HG03175 (cell line): ENCODE measurements at regions not wholly inside any gene's neighbourhood (a gene's known extent, or its start where the extent isn't known, plus 50 kb on each side); places are given as distances from the start of the nearest gene placed in this dataset.
"Not testable (repeated sequence)": the region's sequence is repeated elsewhere in the genome, so short reads cannot be mapped to it uniquely, and the experiment has no call there.

Source experiments
- ATAC-seq: cut with Tn5 transposase; IDR thresholded peaks from one replicate; pipeline ENCODE4 v1.9.1; 2021; ENCODE audit warnings: mild to moderate bottlenecking, moderate library complexity; ENCODE audit not compliant: unreplicated experiment

GRCh38 chr14:83912032-83912642, 1617.8 kb upstream of the FLRT2 start:
- ATAC-seq, result no peak

GRCh38 chr14:83913476-83913875, 1616.5 kb upstream of the FLRT2 start:
- no peak for ATAC-seq

- ATAC-seq, result no peak
These were observed 1611.4 kb upstream of the FLRT2 start for GRCh38 chr14:83918546-83918945.

- not testable (repeated sequence) for ATAC-seq
These were observed 1610.3 kb upstream of the FLRT2 start for GRCh38 chr14:83919675-83920074.

GRCh38 chr14:83923842-83924241, 1606.1 kb upstream of the FLRT2 start:
- ATAC-seq, result no peak

- no peak for ATAC-seq
These were observed 1605.7 kb upstream of the FLRT2 start for GRCh38 chr14:83924259-83924658.

GRCh38 chr14:83940253-83940652, 1589.7 kb upstream of the FLRT2 start:
- ATAC-seq, result no peak

GRCh38 chr14:83958359-83958758, 1571.6 kb upstream of the FLRT2 start:
- ATAC-seq, result no peak

- no peak for ATAC-seq
These were observed 1569.0 kb upstream of the FLRT2 start for GRCh38 chr14:83960832-83961512.

- ATAC-seq, result no peak
These were observed 1559.9 kb upstream of the FLRT2 start for GRCh38 chr14:83969998-83970397.

GRCh38 chr14:83972631-83973030, 1557.3 kb upstream of the FLRT2 start:
- no peak for ATAC-seq

GRCh38 chr14:83974647-83975163, 1555.2 kb upstream of the FLRT2 start:
- no peak for ATAC-seq

GRCh38 chr14:83975435-83975834, 1554.5 kb upstream of the FLRT2 start:
- ATAC-seq, result no peak

GRCh38 chr14:83975841-83976770, 1553.8 kb upstream of the FLRT2 start:
- ATAC-seq, result no peak

- no peak for ATAC-seq
These were observed 1552.4 kb upstream of the FLRT2 start for GRCh38 chr14:83977583-83977982.

GRCh38 chr14:83981676-83982258, 1548.2 kb upstream of the FLRT2 start:
- ATAC-seq, result not testable (repeated sequence)

GRCh38 chr14:83988275-83988674, 1541.7 kb upstream of the FLRT2 start:
- no peak for ATAC-seq

- ATAC-seq, result no peak
These were observed 1538.3 kb upstream of the FLRT2 start for GRCh38 chr14:83991666-83992065.

- ATAC-seq, result no peak
These were observed 1537.1 kb upstream of the FLRT2 start for GRCh38 chr14:83992857-83993256.

GRCh38 chr14:83993545-83993944, 1536.4 kb upstream of the FLRT2 start:
- ATAC-seq, result no peak

GRCh38 chr14:83994020-83994419, 1535.9 kb upstream of the FLRT2 start:
- no peak for ATAC-seq
